GM12891 (cell line): ENCODE measurements at regions not wholly inside any gene's neighbourhood (a gene's known extent, or its start where the extent isn't known, plus 50 kb on each side); places are given as distances from the start of the nearest gene placed in this dataset.

ENCODE experiments used
- PAX5 ChIP-seq: IDR thresholded peaks from 2 replicates; pipeline ENCODE4 v1.6.1; 2011; ENCODE audit warnings: low read length, moderate library complexity, mild to moderate bottlenecking; ENCODE audit not compliant: insufficient read depth, severe bottlenecking
- POLR2A ChIP-seq: IDR thresholded peaks from 2 replicates; pipeline ENCODE4 v1.6.1; 2011; ENCODE audit warnings: low read depth, low read length, control low read depth
- POLR2AphosphoS5 ChIP-seq: IDR thresholded peaks from 2 replicates; pipeline ENCODE4 v1.6.1; 2011; ENCODE audit warnings: low read depth, low read length, control low read depth
- POU2F2 ChIP-seq: IDR thresholded peaks from 2 replicates; pipeline ENCODE4 v1.6.1; 2011; ENCODE audit warnings: low read depth, mild to moderate bottlenecking, control low read depth, low read length, moderate library complexity
- SPI1 ChIP-seq: IDR thresholded peaks from 2 replicates; pipeline ENCODE4 v1.6.1; 2011; ENCODE audit warnings: low read depth, low read length, control low read depth
- TAF1 ChIP-seq: IDR thresholded peaks from 2 replicates; pipeline ENCODE4 v1.6.1; 2011; ENCODE audit warnings: low read depth, low read length, control low read depth

GRCh38 chr12:105611340-105611739 lies 280.8 kb downstream of the C12orf75 start:
- TF ChIP-seq POLR2A = no peak
- TF ChIP-seq POLR2AphosphoS5 = no peak
- TF ChIP-seq TAF1 = no peak
- no peak for TF ChIP-seq PAX5
- TF ChIP-seq SPI1 = no peak
- no peak for TF ChIP-seq POU2F2
